GM23338 (cell line): ENCODE measurements at regions not wholly inside any gene's neighbourhood (a gene's known extent, or its start where the extent isn't known, plus 50 kb on each side); places are given as distances from the start of the nearest gene placed in this dataset.

Experiments
- ATAC-seq: fragments of 200-7000 bp; cut with Tn5 transposase; 3 replicates; pipeline ENCODE4 v1.9.1; 2020
- DNase-seq: peaks from one replicate; pipeline ENCODE4 v3.0.0-alpha.2; 2015; ENCODE audit warnings: low spot score
- H2AFZ ChIP-seq: fragments of 200-600 bp; sonication (generic); 2 replicates; pipeline ENCODE4 v1.8.0; 2016; ENCODE audit warnings: antibody characterized with exemption, mild to moderate bottlenecking, moderate library complexity
- H3F3A ChIP-seq: fragments of 200-600 bp; sonication (generic); replicated peaks from 2 replicates; pipeline ENCODE4 v1.8.0; 2017; ENCODE audit warnings: antibody characterized with exemption, mixed run types, low read depth
- H3K27ac ChIP-seq: fragments of 200-600 bp; sonication (generic); 2 replicates; pipeline ENCODE4 v1.6.1; 2016; ENCODE audit warnings: low read depth
- H3K27me3 ChIP-seq: fragments of 200-600 bp; sonication (generic); 2 replicates; pipeline ENCODE4 v1.8.0; 2016; ENCODE audit warnings: mild to moderate bottlenecking, mixed run types, moderate library complexity; ENCODE audit not compliant: insufficient read depth
- H3K36me3 ChIP-seq: fragments of 200-600 bp; sonication (generic); 2 replicates; pipeline ENCODE4 v1.8.0; 2016; ENCODE audit warnings: mild to moderate bottlenecking; ENCODE audit not compliant: insufficient read depth
- H3K4me1 ChIP-seq: fragments of 200-600 bp; sonication (generic); 2 replicates; pipeline ENCODE4 v1.8.0; 2016; ENCODE audit warnings: mild to moderate bottlenecking, moderate library complexity; ENCODE audit not compliant: insufficient read depth
- H3K4me2 ChIP-seq: fragments of 200-600 bp; sonication (generic); 2 replicates; pipeline ENCODE4 v1.7.1; 2017; ENCODE audit warnings: mixed run types
- H3K4me3 ChIP-seq: fragments of 200-600 bp; sonication (generic); 2 replicates; pipeline ENCODE4 v1.6.1; 2016; ENCODE audit warnings: mixed run types
- H3K79me2 ChIP-seq: fragments of 200-600 bp; sonication (generic); replicated peaks from 2 replicates; pipeline ENCODE4 v1.8.0; 2017; ENCODE audit warnings: mild to moderate bottlenecking; ENCODE audit not compliant: insufficient read depth
- H3K9me2 ChIP-seq: fragments of 200-600 bp; sonication (generic); 2 replicates; pipeline ENCODE4 v1.8.0; 2017; ENCODE audit not compliant: insufficient read depth
- H4K20me1 ChIP-seq: fragments of 200-600 bp; sonication (generic); replicated peaks from 2 replicates; pipeline ENCODE4 v1.8.0; 2017; ENCODE audit warnings: mild to moderate bottlenecking; ENCODE audit not compliant: insufficient read depth
- H3K27ac Mint-ChIP-seq: 2 replicates; pipeline ENCODE4 v1.8.0; 2020; ENCODE audit warnings: inconsistent platforms, mild to moderate bottlenecking, moderate library complexity, mixed read lengths
- H3K27me3 Mint-ChIP-seq: 3 replicates; pipeline ENCODE4 v1.8.0; 2022; ENCODE audit warnings: low read depth, mild to moderate bottlenecking, moderate library complexity, mixed read lengths, inconsistent platforms; ENCODE audit not compliant: insufficient read depth, poor library complexity
- H3K36me3 Mint-ChIP-seq: 3 replicates; pipeline ENCODE4 v1.8.0; 2021; ENCODE audit warnings: low read depth, mild to moderate bottlenecking, inconsistent platforms, moderate library complexity, mixed read lengths
- H3K4me1 Mint-ChIP-seq: 3 replicates; pipeline ENCODE4 v1.8.0; 2020; ENCODE audit warnings: mild to moderate bottlenecking, inconsistent platforms, mixed read lengths
- H3K4me3 Mint-ChIP-seq: 3 replicates; pipeline ENCODE4 v1.8.0; 2021; ENCODE audit warnings: moderate library complexity, mild to moderate bottlenecking, inconsistent platforms, mixed read lengths
- H3K9me3 Mint-ChIP-seq: 3 replicates; pipeline ENCODE4 v1.8.0; 2020; ENCODE audit warnings: moderate library complexity, mild to moderate bottlenecking, inconsistent platforms, mixed read lengths
- CREB1 ChIP-seq: fragments of 250-450 bp; sonication (Bioruptor Pico); IDR thresholded peaks from 2 replicates; pipeline ENCODE4 v1.5.0; 2020; ENCODE audit warnings: low read depth, mild to moderate bottlenecking, moderate library complexity
- EZH2 ChIP-seq: fragments of 200-600 bp; sonication (generic); IDR thresholded peaks from one replicate; pipeline ENCODE4 v1.8.0; 2017; ENCODE audit warnings: antibody characterized with exemption, mild to moderate bottlenecking, low read depth; ENCODE audit not compliant: unreplicated experiment
- JUNB ChIP-seq: IDR thresholded peaks from one replicate; pipeline ENCODE4 v1.6.1; 2016; ENCODE audit warnings: antibody characterized with exemption; ENCODE audit not compliant: unreplicated experiment
- POLR2AphosphoS5 ChIP-seq: IDR thresholded peaks from 2 replicates; pipeline ENCODE4 v1.6.1; 2016; ENCODE audit warnings: antibody characterized with exemption, low read depth
- ZNF114 ChIP-seq: fragments of 250-450 bp; sonication (Bioruptor Pico); IDR thresholded peaks from 2 replicates; pipeline ENCODE4 v1.5.0; 2020; ENCODE audit warnings: mild to moderate bottlenecking, moderate library complexity
- ZNF331 ChIP-seq: fragments of 250-450 bp; sonication (Bioruptor Pico); IDR thresholded peaks from 2 replicates; pipeline ENCODE4 v1.5.0; 2020; ENCODE audit warnings: low read depth, mild to moderate bottlenecking, moderate library complexity
- ZNF462 ChIP-seq: fragments of 250-450 bp; sonication (Bioruptor Pico); IDR thresholded peaks from 2 replicates; pipeline ENCODE4 v1.5.0; 2020; ENCODE audit warnings: mild to moderate bottlenecking, moderate library complexity
- TF ChIP-seq, protein P1 (sequence below), 2 experiments: fragments of 200-600 bp in 1 of 2; sonication (generic) in 1 of 2; conservative IDR thresholded peaks; 2 replicates each; pipeline versions ENCODE4 v1.5.1 to v1.6.1; 2016 to 2017; ENCODE audit warnings: antibody characterized with exemption in 2 of 2, low read depth in 2 of 2, mild to moderate bottlenecking in 2 of 2, moderate library complexity in 1 of 2

- ATAC-seq (no peak), DNase-seq (no peak)
- Histone ChIP-seq H4K20me1 (no peaks in the 10 kb centered on the region), H3K9me2 (peaks cover 4% of the 10 kb centered on the region; the same call in 1 of the 2 replicates), H3K4me1 (peaks cover 1% of the 10 kb centered on the region; the same call in 1 of the 2 replicates), H3K79me2 (no peaks in the 10 kb centered on the region), H2AFZ (no peak overlapping the region), H3K27ac (no peak overlapping the region), H3K27me3 (no peaks in the 10 kb centered on the region), H3K36me3 (no peaks in the 10 kb centered on the region), H3F3A (no peaks in the 10 kb centered on the region), H3K4me3 (no peak overlapping the region), H3K4me2 (no peak overlapping the region)
- Mint-ChIP-seq H3K4me3 (no peak overlapping the region), H3K36me3 (no peaks in the 10 kb centered on the region), H3K27ac (no peak overlapping the region), H3K9me3 (peaks cover 4% of the 10 kb centered on the region; the same call in 2 of the 3 replicates), H3K4me1 (peaks cover 6% of the 10 kb centered on the region; the same call in 2 of the 3 replicates), H3K27me3 (no peaks in the 10 kb centered on the region)
- TF ChIP-seq, protein P1, sequence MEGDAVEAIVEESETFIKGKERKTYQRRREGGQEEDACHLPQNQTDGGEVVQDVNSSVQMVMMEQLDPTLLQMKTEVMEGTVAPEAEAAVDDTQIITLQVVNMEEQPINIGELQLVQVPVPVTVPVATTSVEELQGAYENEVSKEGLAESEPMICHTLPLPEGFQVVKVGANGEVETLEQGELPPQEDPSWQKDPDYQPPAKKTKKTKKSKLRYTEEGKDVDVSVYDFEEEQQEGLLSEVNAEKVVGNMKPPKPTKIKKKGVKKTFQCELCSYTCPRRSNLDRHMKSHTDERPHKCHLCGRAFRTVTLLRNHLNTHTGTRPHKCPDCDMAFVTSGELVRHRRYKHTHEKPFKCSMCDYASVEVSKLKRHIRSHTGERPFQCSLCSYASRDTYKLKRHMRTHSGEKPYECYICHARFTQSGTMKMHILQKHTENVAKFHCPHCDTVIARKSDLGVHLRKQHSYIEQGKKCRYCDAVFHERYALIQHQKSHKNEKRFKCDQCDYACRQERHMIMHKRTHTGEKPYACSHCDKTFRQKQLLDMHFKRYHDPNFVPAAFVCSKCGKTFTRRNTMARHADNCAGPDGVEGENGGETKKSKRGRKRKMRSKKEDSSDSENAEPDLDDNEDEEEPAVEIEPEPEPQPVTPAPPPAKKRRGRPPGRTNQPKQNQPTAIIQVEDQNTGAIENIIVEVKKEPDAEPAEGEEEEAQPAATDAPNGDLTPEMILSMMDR (conservative IDR thresholded peaks at IDR 0.05; ENCODE audit: low read depth in 2 of 2) = no peak
- TF ChIP-seq EZH2 (no peak), POLR2AphosphoS5 (no peak), ZNF114 (no peak), ZNF331 (no peak), CREB1 (no peak), ZNF462 (CRISPR knock-in tag) (no peak), JUNB (no peak)
Observed at GRCh38 chr9:26710008-26710407, 182.6 kb downstream of the CAAP1 start.
